A673 (cell line): ENCODE measurements at regions not wholly inside any gene's neighbourhood (a gene's known extent, or its start where the extent isn't known, plus 50 kb on each side); places are given as distances from the start of the nearest gene placed in this dataset.
A peak's percentile ranks its signal among the peaks of the same experiment; 100 is the strongest.

ENCODE experiments used
- BruUV-seq: library from RNA; stranded (reverse); fragments of 400-500 nt; replicated peaks from 2 replicates; lab custom pipeline; 2021; lab: Mats Ljungman, UMichigan
- CTCF ChIA-PET: fragments of 300-600 bp; sonication (Branson Sonifier 250); formaldehyde crosslinking; loops from one replicate; lab custom pipeline; 2022; ENCODE audit warnings: antibody characterized with exemption; lab: Charles Lee
- POLR2A ChIA-PET: fragments of 300-600 bp; sonication (Branson Sonifier 250); formaldehyde crosslinking; loops from one replicate; lab custom pipeline; 2022; ENCODE audit warnings: antibody characterized with exemption; ENCODE audit not compliant: low non-redundant PET; lab: Charles Lee
- DNase-seq: peaks from one replicate; pipeline ENCODE4 v3.0.0-alpha.2; 2015; ENCODE audit warnings: low spot score
- H3K27ac ChIP-seq: fragments of 200-600 bp; sonication (generic); 2 replicates; pipeline ENCODE4 v1.5.1; 2016; ENCODE audit warnings: mixed run types, low read depth, mild to moderate bottlenecking, mixed read lengths, antibody characterized with exemption, low read length; ENCODE audit not compliant: poor library complexity, severe bottlenecking
- H3K27me3 ChIP-seq: fragments of 200-600 bp; sonication (generic); replicated peaks from 2 replicates; pipeline ENCODE4 v1.6.1; 2017; ENCODE audit warnings: mixed run types, low read depth, mild to moderate bottlenecking, mixed read lengths, antibody characterized with exemption, low read length; ENCODE audit not compliant: insufficient read depth, poor library complexity
- H3K36me3 ChIP-seq: fragments of 200-600 bp; sonication (generic); 2 replicates; pipeline ENCODE4 v1.6.1; 2016; ENCODE audit warnings: mixed run types, mild to moderate bottlenecking, mixed read lengths, antibody characterized with exemption, low read length; ENCODE audit not compliant: insufficient read depth, poor library complexity, severe bottlenecking
- H3K4me1 ChIP-seq: fragments of 200-600 bp; sonication (generic); 2 replicates; pipeline ENCODE4 v1.6.1; 2017; ENCODE audit warnings: mixed run types, mild to moderate bottlenecking, mixed read lengths, antibody characterized with exemption, low read length; ENCODE audit not compliant: insufficient read depth, poor library complexity, severe bottlenecking
- H3K4me3 ChIP-seq: fragments of 200-600 bp; sonication (generic); 2 replicates; pipeline ENCODE4 v1.5.1; 2016; ENCODE audit warnings: low read depth, mixed run types, mild to moderate bottlenecking, mixed read lengths, low read length; ENCODE audit not compliant: poor library complexity, severe bottlenecking
- H3K9me3 ChIP-seq: fragments of 200-600 bp; sonication (generic); 2 replicates; pipeline ENCODE4 v1.6.1; 2016; ENCODE audit warnings: mixed run types, low read depth, mild to moderate bottlenecking, mixed read lengths, antibody characterized with exemption, low read length; ENCODE audit not compliant: poor library complexity, severe bottlenecking
- EZH2 ChIP-seq: fragments of 200-600 bp; sonication (generic); IDR thresholded peaks from 2 replicates; pipeline ENCODE4 v1.6.1; 2017; ENCODE audit warnings: borderline replicate concordance, low read depth, mild to moderate bottlenecking, mixed read lengths, antibody characterized with exemption, low read length; ENCODE audit not compliant: poor library complexity, severe bottlenecking
- intact Hi-C: fragments of 100-400 bp; cut with micrococcal nuclease; formaldehyde crosslinking; loops from one replicate; pipeline ENCODE4 v1.10.0; 2022; ENCODE audit not compliant: unreplicated experiment
- TF ChIP-seq, protein P1 (sequence below): fragments of 300-800, 200-600 bp; sonication (generic); conservative IDR thresholded peaks from 2 replicates; pipeline ENCODE4 v1.5.1; 2017; ENCODE audit warnings: low read depth, mild to moderate bottlenecking, antibody characterized with exemption, low read length, moderate library complexity, mixed read lengths

DNA sequence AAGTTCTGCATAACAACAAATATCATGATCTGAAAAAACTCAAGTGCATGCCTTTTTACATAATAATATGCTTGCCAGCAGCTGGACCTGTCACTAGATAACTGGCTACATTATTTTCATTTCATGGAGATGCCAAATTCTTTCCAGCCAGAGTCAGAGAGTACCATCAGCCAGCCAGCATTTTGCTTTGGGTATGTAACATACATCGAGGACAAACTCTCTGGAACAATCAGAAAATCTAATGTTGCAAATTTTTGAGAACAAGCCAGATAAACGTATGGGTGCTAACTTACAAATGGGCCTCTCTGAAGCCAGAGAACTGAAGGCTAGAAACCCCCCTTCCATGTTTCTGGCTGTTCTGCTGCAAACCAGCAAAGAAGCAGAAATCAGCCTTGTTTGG, 76.3 kb upstream of the BACE2 start:
- H3K36me3 ChIP-seq = no peaks in the 10 kb centered on the region
- H3K27ac ChIP-seq = peak overlapping the region; percentile 89
- intact Hi-C loops = no loop called here
- TF ChIP-seq, protein P1, sequence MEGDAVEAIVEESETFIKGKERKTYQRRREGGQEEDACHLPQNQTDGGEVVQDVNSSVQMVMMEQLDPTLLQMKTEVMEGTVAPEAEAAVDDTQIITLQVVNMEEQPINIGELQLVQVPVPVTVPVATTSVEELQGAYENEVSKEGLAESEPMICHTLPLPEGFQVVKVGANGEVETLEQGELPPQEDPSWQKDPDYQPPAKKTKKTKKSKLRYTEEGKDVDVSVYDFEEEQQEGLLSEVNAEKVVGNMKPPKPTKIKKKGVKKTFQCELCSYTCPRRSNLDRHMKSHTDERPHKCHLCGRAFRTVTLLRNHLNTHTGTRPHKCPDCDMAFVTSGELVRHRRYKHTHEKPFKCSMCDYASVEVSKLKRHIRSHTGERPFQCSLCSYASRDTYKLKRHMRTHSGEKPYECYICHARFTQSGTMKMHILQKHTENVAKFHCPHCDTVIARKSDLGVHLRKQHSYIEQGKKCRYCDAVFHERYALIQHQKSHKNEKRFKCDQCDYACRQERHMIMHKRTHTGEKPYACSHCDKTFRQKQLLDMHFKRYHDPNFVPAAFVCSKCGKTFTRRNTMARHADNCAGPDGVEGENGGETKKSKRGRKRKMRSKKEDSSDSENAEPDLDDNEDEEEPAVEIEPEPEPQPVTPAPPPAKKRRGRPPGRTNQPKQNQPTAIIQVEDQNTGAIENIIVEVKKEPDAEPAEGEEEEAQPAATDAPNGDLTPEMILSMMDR = no peak
- TF ChIP-seq EZH2 = no peak
- H3K4me3 ChIP-seq = no peak overlapping the region
- H3K9me3 ChIP-seq = peaks cover 8% of the 10 kb centered on the region
- no peak for DNase-seq
- POLR2A ChIA-PET = no interaction called here
- BruUV-seq = no TSS peak
- H3K4me1 ChIP-seq = peaks cover 17% of the 10 kb centered on the region
- no peaks in the 10 kb centered on the region for H3K27me3 ChIP-seq
- CTCF ChIA-PET = no interaction called here

- POLR2A ChIA-PET = no interaction called here
- CTCF ChIA-PET = no interaction called here
These were observed 75.6 kb upstream of the BACE2 start for GRCh38 chr21:41092312-41092711.

GRCh38 chr21:41095983-41096382, 72.0 kb upstream of the BACE2 start:
- no peak overlapping the region for H3K4me3 ChIP-seq
- H3K4me1 ChIP-seq = peaks cover 17% of the 10 kb centered on the region
- H3K27me3 ChIP-seq = no peaks in the 10 kb centered on the region
- ChIA-PET CTCF (no interaction called here), POLR2A (interaction anchor here (0.7 kb wide), 1 partner anchor 263 kb away, joined by 5 read pairs; no protein-coding TSS in a partner anchor)
- intact Hi-C loops = no loop called here
- no peak overlapping the region for H3K27ac ChIP-seq
- no peak for DNase-seq
- H3K9me3 ChIP-seq = peaks cover 18% of the 10 kb centered on the region
- TF ChIP-seq EZH2 = no peak
- TF ChIP-seq, protein P1 = no peak
- no TSS peak for BruUV-seq
- no peaks in the 10 kb centered on the region for H3K36me3 ChIP-seq

More at GRCh38 chr21:41092312-41092711, 75.6 kb upstream of the BACE2 start:
- Histone ChIP-seq H3K4me3 (no peak overlapping the region), H3K36me3 (no peaks in the 10 kb centered on the region), H3K9me3 (peaks cover 8% of the 10 kb centered on the region), H3K4me1 (peaks cover 17% of the 10 kb centered on the region), H3K27me3 (no peaks in the 10 kb centered on the region), H3K27ac (peak overlapping the region; percentile 89)
- no peak for DNase-seq
- TF ChIP-seq, protein P1 = no peak
- no peak for TF ChIP-seq EZH2
- intact Hi-C loops = no loop called here
- BruUV-seq = no TSS peak
